SU-DHL-6 (cell line): ENCODE measurements at regions not wholly inside any gene's neighbourhood (a gene's known extent, or its start where the extent isn't known, plus 50 kb on each side); places are given as distances from the start of the nearest gene placed in this dataset.

Experiments used
- EZH2phosphoT487 ChIP-seq: fragments of 200-600 bp; sonication (generic), shearing (Covaris generic); conservative IDR thresholded peaks from 2 replicates; pipeline ENCODE4 v1.6.1; 2018; ENCODE audit warnings: mild to moderate bottlenecking, antibody characterized with exemption, low read length, moderate library complexity, mixed read lengths
- TF ChIP-seq, protein P1 (sequence below): fragments of 200-600 bp; sonication (generic); IDR thresholded peaks from one replicate; pipeline ENCODE4 v1.5.1; 2017; ENCODE audit warnings: antibody characterized with exemption, mild to moderate bottlenecking, low read length, moderate library complexity; ENCODE audit not compliant: insufficient read depth, poor library complexity, severe bottlenecking

GRCh38 chr12:132428936-132429601, 60.9 kb upstream of the FBRSL1 start:
- TF ChIP-seq, protein P1, sequence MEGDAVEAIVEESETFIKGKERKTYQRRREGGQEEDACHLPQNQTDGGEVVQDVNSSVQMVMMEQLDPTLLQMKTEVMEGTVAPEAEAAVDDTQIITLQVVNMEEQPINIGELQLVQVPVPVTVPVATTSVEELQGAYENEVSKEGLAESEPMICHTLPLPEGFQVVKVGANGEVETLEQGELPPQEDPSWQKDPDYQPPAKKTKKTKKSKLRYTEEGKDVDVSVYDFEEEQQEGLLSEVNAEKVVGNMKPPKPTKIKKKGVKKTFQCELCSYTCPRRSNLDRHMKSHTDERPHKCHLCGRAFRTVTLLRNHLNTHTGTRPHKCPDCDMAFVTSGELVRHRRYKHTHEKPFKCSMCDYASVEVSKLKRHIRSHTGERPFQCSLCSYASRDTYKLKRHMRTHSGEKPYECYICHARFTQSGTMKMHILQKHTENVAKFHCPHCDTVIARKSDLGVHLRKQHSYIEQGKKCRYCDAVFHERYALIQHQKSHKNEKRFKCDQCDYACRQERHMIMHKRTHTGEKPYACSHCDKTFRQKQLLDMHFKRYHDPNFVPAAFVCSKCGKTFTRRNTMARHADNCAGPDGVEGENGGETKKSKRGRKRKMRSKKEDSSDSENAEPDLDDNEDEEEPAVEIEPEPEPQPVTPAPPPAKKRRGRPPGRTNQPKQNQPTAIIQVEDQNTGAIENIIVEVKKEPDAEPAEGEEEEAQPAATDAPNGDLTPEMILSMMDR = no peak
- TF ChIP-seq EZH2phosphoT487 = no peak
